ENCODE measurements at regions not wholly inside any gene's neighbourhood (a gene's known extent, or its start where the extent isn't known, plus 50 kb on each side); places are given as distances from the start of the nearest gene placed in this dataset.

DNA sequence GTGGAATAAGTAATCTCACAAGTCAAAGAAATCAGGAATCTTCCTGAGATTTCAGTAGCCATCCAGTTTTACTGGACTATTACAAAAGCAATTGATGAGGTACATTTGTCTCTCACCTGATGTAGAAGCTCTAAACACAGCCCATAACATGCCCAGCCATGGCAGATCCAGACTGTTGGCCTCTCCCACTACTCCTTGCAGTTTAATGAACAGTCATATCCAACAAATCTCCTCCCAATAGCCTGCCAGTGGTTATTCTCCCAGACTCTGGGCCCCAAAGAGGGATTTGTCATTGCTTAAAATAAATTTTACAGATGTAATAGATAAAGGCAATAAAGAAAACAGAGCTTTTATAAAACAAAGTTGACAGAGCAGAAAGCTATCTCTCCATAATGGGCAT lies 80.8 kb downstream of the ZNF608 start:
- in situ Hi-C loops (cut with HindIII; ENCODE audit: low sequenced_read_pairs), result no loop called here
- DNase-seq (ENCODE audit: low spot score), result no peak

- DNase-seq (ENCODE audit: low spot score), result no peak
- in situ Hi-C loops (cut with HindIII; ENCODE audit: low sequenced_read_pairs), result no loop called here
Observed at GRCh38 chr5:124665035-124665434, 81.4 kb downstream of the ZNF608 start.

DNA sequence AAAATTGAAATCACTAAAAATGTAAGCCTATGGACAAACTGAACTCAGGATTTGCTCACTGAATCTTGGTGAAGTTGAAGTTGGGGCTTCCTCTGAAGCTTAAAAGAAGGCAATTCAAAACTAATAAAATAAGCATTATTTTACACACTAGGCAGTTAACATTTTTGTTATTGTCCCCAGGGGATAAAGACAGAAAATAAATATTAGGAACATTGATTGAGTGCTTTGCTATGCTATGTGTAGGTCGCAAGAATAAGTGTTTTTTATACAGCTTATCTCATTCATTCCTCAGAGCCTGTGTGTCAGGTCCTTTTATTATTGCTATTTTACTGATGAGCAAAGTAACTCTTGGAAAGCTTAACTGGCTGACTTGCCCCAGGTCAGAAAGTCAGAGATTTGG lies 82.2 kb downstream of the ZNF608 start:
- in situ Hi-C loops (cut with HindIII; ENCODE audit: low sequenced_read_pairs), result no loop called here
- DNase-seq (ENCODE audit: low spot score), result no peak

GRCh38 chr5:124663101-124663506 lies 83.3 kb downstream of the ZNF608 start:
- peak; percentile 61 for DNase-seq (ENCODE audit: low spot score)
- in situ Hi-C loops (cut with HindIII; ENCODE audit: low sequenced_read_pairs), result no loop called here

GRCh38 chr5:124662181-124662781 lies 84.2 kb downstream of the ZNF608 start:
- DNase-seq (ENCODE audit: low spot score), result peak; percentile 54
- in situ Hi-C loops (cut with HindIII; ENCODE audit: low sequenced_read_pairs), result no loop called here

GRCh38 chr5:124661317-124662141 lies 84.9 kb downstream of the ZNF608 start:
- in situ Hi-C loops (cut with HindIII; ENCODE audit: low sequenced_read_pairs), result no loop called here
- peak; percentile 76 for DNase-seq (ENCODE audit: low spot score)

GRCh38 chr5:124660229-124661093 lies 86.0 kb downstream of the ZNF608 start:
- DNase-seq (ENCODE audit: low spot score), result peak; percentile 54
- in situ Hi-C loops (cut with HindIII; ENCODE audit: low sequenced_read_pairs), result no loop called here

- in situ Hi-C loops (cut with HindIII; ENCODE audit: low sequenced_read_pairs), result no loop called here
- no peak for DNase-seq (ENCODE audit: low spot score)
Observed at GRCh38 chr5:124659798-124660197, 86.6 kb downstream of the ZNF608 start.

- DNase-seq (ENCODE audit: low spot score), result no peak
- in situ Hi-C loops (cut with HindIII; ENCODE audit: low sequenced_read_pairs), result no loop called here
Observed at GRCh38 chr5:124658867-124659557, 87.4 kb downstream of the ZNF608 start.

- no peak for DNase-seq (ENCODE audit: low spot score)
- in situ Hi-C loops (cut with HindIII; ENCODE audit: low sequenced_read_pairs), result no loop called here
Observed at GRCh38 chr5:124655921-124656511, 90.4 kb downstream of the ZNF608 start.

- no peak for DNase-seq (ENCODE audit: low spot score)
- in situ Hi-C loops (cut with HindIII; ENCODE audit: low sequenced_read_pairs), result no loop called here
Observed at GRCh38 chr5:124655251-124655917, 91.1 kb downstream of the ZNF608 start.

DNA sequence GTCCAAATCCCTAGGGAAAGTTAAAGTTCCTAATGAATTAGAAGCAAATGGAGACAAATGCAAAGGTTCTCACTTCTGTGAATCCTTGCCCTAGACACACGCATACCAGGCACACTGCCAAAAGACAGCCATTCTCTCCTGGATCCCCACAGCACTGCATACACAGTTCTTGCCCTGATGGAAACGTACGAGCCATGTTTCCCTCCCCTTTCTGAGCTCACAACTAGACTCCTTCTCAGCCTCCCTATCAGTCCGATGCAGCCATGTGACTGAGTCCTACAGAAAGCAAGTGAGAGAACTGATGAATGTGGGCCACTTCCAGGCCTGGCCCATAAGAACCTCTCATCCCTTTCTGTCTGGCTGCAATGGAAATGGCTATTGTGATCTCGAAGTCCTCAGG lies 92.0 kb downstream of the ZNF608 start:
- DNase-seq (ENCODE audit: low spot score), result peak; percentile 65
- in situ Hi-C loops (cut with HindIII; ENCODE audit: low sequenced_read_pairs), result no loop called here

- no peak for DNase-seq (ENCODE audit: low spot score)
- in situ Hi-C loops (cut with HindIII; ENCODE audit: low sequenced_read_pairs), result no loop called here
Observed at GRCh38 chr5:124653666-124654065, 92.8 kb downstream of the ZNF608 start.

GRCh38 chr5:124652892-124653441 lies 93.5 kb downstream of the ZNF608 start:
- in situ Hi-C loops (cut with HindIII; ENCODE audit: low sequenced_read_pairs), result no loop called here

DNA sequence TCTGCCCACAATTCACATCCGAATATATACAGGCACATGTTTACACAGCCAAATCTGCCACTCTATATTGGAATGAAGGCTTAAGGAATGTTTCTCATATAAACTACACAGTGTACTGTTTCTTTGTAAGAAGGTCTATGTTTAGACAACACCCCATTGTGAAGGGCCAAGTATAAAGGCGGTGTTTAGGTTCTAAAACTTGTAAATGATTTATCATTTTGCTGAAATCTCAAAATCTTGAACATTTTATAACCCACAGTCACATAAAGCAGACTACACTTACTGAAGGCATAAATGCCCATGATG lies 94.0 kb downstream of the ZNF608 start:
- in situ Hi-C loops (cut with HindIII; ENCODE audit: low sequenced_read_pairs), result no loop called here
- no peak for DNase-seq (ENCODE audit: low spot score)

More at GRCh38 chr5:124652892-124653441, 93.5 kb downstream of the ZNF608 start:
- no peak for DNase-seq (ENCODE audit: low spot score)

- in situ Hi-C loops (cut with HindIII; ENCODE audit: low sequenced_read_pairs), result no loop called here
- DNase-seq (ENCODE audit: low spot score), result peak; percentile 93
Observed at GRCh38 chr5:124651663-124652513, 94.6 kb downstream of the ZNF608 start.

DNA sequence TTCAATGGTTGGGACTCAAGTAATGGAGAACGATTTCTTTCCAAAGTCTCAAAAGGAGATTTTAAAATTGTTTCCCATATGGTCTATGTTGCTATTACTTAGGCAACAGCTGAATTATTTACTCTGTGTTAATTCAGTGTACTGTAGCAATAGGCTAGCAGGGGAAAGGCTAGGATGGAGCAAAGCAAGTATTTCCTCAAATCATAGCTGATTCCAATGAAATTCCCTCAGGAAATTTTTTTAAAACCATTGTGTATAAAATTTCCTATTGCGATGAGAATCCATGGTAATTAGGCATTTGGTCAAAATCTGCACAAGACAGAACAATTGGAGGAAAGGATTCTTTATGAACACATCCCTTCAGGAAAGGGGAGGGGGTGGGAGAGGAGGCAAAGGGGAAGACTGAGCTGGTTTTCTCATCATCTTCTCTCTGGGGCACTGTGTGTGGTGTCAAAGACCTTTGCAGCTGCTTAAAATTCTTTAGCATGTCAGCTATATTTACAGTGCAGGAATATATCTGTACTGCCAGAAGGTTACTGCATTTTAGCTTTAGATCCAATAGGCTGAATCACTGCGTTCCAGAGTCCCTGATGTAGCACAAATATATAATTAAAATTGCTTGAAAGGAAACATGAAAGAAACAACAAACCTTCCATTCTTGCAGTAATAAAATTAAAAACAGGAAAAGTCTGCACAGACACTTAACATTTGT lies 95.3 kb downstream of the ZNF608 start:
- peak; percentile 59 for DNase-seq (ENCODE audit: low spot score)
- in situ Hi-C loops (cut with HindIII; ENCODE audit: low sequenced_read_pairs), result no loop called here
